Ovary (tissue), 3 donors: ENCODE measurements at regions not wholly inside any gene's neighbourhood (a gene's known extent, or its start where the extent isn't known, plus 50 kb on each side); places are given as distances from the start of the nearest gene placed in this dataset.

Experiments
- CTCF ChIP-seq, 3 donors: fragments of 450-650 bp in 2 of 3; fragments of 200-600 bp in 1 of 3; IDR thresholded peaks; one replicate each; pipeline versions ENCODE4 v1.5.1 to v1.8.0; 2016 to 2022; ENCODE audit warnings: antibody characterized with exemption in 3 of 3, mild to moderate bottlenecking in 1 of 3
- POLR2A ChIP-seq: fragments of 450-650 bp; IDR thresholded peaks from one replicate; pipeline ENCODE4 v1.6.1; 2017; ENCODE audit warnings: antibody characterized with exemption, mild to moderate bottlenecking, moderate library complexity
- donor health status: DM: no; HTN: no; CAD: no.

GRCh38 chr14:100434911-100435438, 111.8 kb downstream of the SLC25A47 start:
- TF ChIP-seq POLR2A, result no peak
- TF ChIP-seq CTCF (IDR thresholded peaks at IDR 0.05), result no peak
